ENCODE measurements at regions not wholly inside any gene's neighbourhood (a gene's known extent, or its start where the extent isn't known, plus 50 kb on each side); places are given as distances from the start of the nearest gene placed in this dataset.

GRCh38 chr3:13210221-13210975 lies 137.2 kb upstream of the IQSEC1 start:
- TF ChIP-seq CTCF (IDR thresholded peaks at IDR 0.05; ENCODE audit: low read depth, low read length, poor library complexity, severe bottlenecking) (no peak), EZH2phosphoT487 (IDR thresholded peaks at IDR 0.05; ENCODE audit: borderline replicate concordance, low read length) (no peak)
